ENCODE measurements at regions not wholly inside any gene's neighbourhood (a gene's known extent, or its start where the extent isn't known, plus 50 kb on each side); places are given as distances from the start of the nearest gene placed in this dataset.
"Not testable (repeated sequence)": the region's sequence is repeated elsewhere in the genome, so short reads cannot be mapped to it uniquely, and the experiment has no call there.

DNA sequence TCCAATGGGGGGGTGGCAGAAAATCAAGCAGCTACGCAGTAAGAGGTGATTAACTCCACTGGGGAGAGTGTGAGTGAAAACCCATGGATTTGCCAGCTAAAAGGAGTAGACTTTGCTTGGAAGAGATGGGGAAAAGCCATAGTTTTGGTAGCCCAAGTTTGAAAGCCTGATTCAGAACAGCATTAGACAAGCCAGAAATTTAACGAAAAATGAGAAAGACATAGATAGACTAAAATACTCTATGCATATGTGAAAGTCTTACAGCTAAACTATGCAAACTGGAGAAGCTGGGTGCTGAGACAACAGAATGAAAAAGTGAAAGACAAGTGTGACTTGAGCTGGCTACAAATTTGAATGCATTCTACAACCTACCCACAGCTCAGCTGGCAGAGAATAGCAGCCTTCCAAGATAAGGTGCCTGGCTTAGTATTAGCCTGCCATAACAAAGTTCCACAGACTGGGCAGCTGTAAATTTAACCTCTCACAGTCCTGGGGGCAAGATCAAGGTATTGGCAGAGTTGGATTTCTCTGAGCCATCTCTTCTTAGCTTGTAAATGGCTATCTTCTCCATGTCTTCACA lies 156.6 kb downstream of the CDC14C start:
- Mint-ChIP-seq H3K4me3 (no peak overlapping the region), H3K27me3 (no peaks in the 10 kb centered on the region), H3K36me3 (no peaks in the 10 kb centered on the region), H3K27ac (no peak overlapping the region), H3K9me3 (ENCODE audit: low read depth) (peaks cover 10% of the 10 kb centered on the region), H3K4me1 (no peaks in the 10 kb centered on the region)
- ATAC-seq (no peak), DNase-seq (no peak)
- CTCF ChIA-PET, result no interaction called here

DNA sequence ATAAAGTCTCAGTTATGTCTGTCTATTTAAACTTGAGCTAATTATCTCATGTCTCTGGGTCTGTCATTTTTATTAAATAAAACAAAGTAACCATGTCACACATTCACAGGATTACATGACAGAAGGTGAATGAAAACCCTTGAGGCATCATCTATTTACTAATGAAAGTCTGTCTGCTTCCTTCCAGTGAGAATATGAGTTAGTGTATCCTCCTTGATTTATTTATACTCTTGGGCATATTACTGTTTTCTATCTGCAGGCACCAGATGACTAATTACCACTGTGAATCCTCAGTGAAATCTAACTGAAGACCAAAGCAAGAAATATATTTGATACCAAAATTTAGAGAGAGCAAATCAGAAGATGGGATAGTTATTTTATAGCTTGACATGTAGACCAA lies 163.7 kb downstream of the CDC14C start:
- H3K27me3 Mint-ChIP-seq, result no peaks in the 10 kb centered on the region
- ATAC-seq (no peak), DNase-seq (no peak)
- no peak overlapping the region for H3K27ac Mint-ChIP-seq
- no peaks in the 10 kb centered on the region for H3K4me1 Mint-ChIP-seq
- CTCF ChIA-PET, result no interaction called here
- no peaks in the 10 kb centered on the region for H3K36me3 Mint-ChIP-seq
- no peak overlapping the region for H3K4me3 Mint-ChIP-seq
- H3K9me3 Mint-ChIP-seq (ENCODE audit: low read depth), result peaks cover 5% of the 10 kb centered on the region

DNA sequence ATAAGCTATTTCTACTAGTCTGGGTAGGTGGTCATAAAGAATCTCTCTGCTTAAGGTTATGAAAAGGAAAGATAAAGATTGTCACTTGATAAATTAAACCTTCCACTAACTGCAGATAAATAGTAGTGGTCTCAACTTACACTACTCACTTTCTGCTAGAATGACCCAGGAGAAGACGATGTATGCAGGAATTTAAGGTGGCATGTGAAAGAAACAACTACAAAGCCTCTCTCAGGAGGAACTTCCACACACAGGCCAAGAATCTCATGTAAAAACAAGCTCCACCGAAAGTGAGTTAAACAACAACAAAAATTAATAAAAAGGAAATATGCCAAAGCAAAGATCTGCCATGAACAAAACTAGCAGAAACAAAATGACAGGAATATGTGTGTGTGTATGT lies 165.4 kb downstream of the CDC14C start:
- no peak overlapping the region for H3K4me3 Mint-ChIP-seq
- DNase-seq, result no peak
- no peak overlapping the region for H3K27ac Mint-ChIP-seq
- peaks cover 2% of the 10 kb centered on the region for H3K9me3 Mint-ChIP-seq (ENCODE audit: low read depth)
- no peaks in the 10 kb centered on the region for H3K4me1 Mint-ChIP-seq
- ATAC-seq, result no peak
- no peaks in the 10 kb centered on the region for H3K36me3 Mint-ChIP-seq
- CTCF ChIA-PET, result no interaction called here
- no peaks in the 10 kb centered on the region for H3K27me3 Mint-ChIP-seq

- H3K27ac Mint-ChIP-seq, result no peak overlapping the region
- CTCF ChIA-PET, result no interaction called here
- H3K27me3 Mint-ChIP-seq, result no peaks in the 10 kb centered on the region
- no peak for DNase-seq
- no peak overlapping the region for H3K4me3 Mint-ChIP-seq
- no peak for ATAC-seq
- no peaks in the 10 kb centered on the region for H3K4me1 Mint-ChIP-seq
- no peaks in the 10 kb centered on the region for H3K36me3 Mint-ChIP-seq
- H3K9me3 Mint-ChIP-seq (ENCODE audit: low read depth), result peaks cover 2% of the 10 kb centered on the region
These were observed 166.7 kb downstream of the CDC14C start for GRCh38 chr7:49091089-49091488.

DNA sequence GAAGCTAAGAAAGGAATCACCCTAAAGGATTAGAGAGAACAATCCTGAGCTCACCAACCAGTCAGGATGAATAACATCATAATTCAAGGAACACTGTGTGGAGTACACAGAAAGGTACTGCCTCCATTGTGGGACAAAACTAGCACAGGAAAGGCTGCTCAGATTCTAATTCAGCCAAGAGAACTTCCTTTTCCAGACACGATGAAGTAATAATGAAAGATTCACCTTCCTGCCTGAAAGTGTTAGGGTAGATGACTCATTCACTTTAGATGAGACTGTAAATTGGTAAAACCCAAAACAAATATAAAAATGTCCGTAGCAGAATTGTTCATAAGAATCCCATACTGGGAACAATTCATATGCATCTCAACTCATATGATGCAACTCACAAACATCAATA lies 167.2 kb downstream of the CDC14C start:
- Mint-ChIP-seq H3K36me3 (no peaks in the 10 kb centered on the region), H3K27ac (no peak overlapping the region), H3K27me3 (no peaks in the 10 kb centered on the region), H3K9me3 (ENCODE audit: low read depth) (peaks cover 2% of the 10 kb centered on the region), H3K4me3 (no peak overlapping the region), H3K4me1 (no peaks in the 10 kb centered on the region)
- DNase-seq, result no peak
- no peak for ATAC-seq
- CTCF ChIA-PET, result no interaction called here

- Mint-ChIP-seq H3K27ac (no peak overlapping the region), H3K4me1 (no peaks in the 10 kb centered on the region), H3K4me3 (no peak overlapping the region), H3K36me3 (no peaks in the 10 kb centered on the region), H3K9me3 (ENCODE audit: low read depth) (peaks cover 2% of the 10 kb centered on the region), H3K27me3 (no peaks in the 10 kb centered on the region)
- ATAC-seq, result no peak
- DNase-seq, result no peak
- CTCF ChIA-PET, result no interaction called here
These were observed 168.9 kb downstream of the CDC14C start for GRCh38 chr7:49093218-49093617.

DNA sequence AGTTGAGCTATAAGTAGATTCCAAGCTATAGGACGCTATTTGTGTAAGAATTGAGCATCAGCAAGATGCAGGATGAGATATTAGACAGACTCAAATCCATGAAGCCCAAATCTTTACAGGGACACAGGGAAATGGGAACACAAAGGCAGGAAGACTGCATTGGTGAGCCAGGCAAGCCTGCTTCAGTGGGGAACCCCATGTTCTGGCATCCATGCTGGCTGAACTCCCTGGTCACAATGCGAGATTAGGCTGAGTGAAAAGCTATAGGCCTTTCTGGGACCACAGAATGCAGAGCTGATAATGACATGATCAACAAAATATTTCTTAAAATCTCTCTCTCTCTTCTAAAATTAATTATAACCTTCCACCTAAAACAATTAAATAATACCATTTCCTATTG lies 170.5 kb downstream of the CDC14C start:
- no peaks in the 10 kb centered on the region for H3K4me1 Mint-ChIP-seq
- no peak overlapping the region for H3K4me3 Mint-ChIP-seq
- H3K27me3 Mint-ChIP-seq, result no peaks in the 10 kb centered on the region
- no peak overlapping the region for H3K27ac Mint-ChIP-seq
- no peak for DNase-seq
- CTCF ChIA-PET, result no interaction called here
- no peak for ATAC-seq
- peaks cover 2% of the 10 kb centered on the region for H3K9me3 Mint-ChIP-seq (ENCODE audit: low read depth)
- H3K36me3 Mint-ChIP-seq, result no peaks in the 10 kb centered on the region

GRCh38 chr7:49099587-49100326 lies 175.4 kb downstream of the CDC14C start:
- DNase-seq (no peak), ATAC-seq (no peak)
- no peak overlapping the region for H3K27ac Mint-ChIP-seq
- no peaks in the 10 kb centered on the region for H3K36me3 Mint-ChIP-seq
- H3K9me3 Mint-ChIP-seq (ENCODE audit: low read depth), result peaks cover 3% of the 10 kb centered on the region
- CTCF ChIA-PET, result no interaction called here
- H3K4me3 Mint-ChIP-seq, result no peak overlapping the region
- no peaks in the 10 kb centered on the region for H3K27me3 Mint-ChIP-seq
- no peaks in the 10 kb centered on the region for H3K4me1 Mint-ChIP-seq

GRCh38 chr7:49100908-49101740 lies 176.8 kb downstream of the CDC14C start:
- H3K4me3 Mint-ChIP-seq; H3K27me3 Mint-ChIP-seq; ATAC-seq; H3K27ac Mint-ChIP-seq; H3K9me3 Mint-ChIP-seq (ENCODE audit: low read depth); H3K36me3 Mint-ChIP-seq; DNase-seq; H3K4me1 Mint-ChIP-seq; CTCF ChIA-PET: not testable (repeated sequence)

- CTCF ChIA-PET, result no interaction called here
- H3K36me3 Mint-ChIP-seq, result no peaks in the 10 kb centered on the region
These were observed 178.1 kb downstream of the CDC14C start for GRCh38 chr7:49102411-49102810.

DNA sequence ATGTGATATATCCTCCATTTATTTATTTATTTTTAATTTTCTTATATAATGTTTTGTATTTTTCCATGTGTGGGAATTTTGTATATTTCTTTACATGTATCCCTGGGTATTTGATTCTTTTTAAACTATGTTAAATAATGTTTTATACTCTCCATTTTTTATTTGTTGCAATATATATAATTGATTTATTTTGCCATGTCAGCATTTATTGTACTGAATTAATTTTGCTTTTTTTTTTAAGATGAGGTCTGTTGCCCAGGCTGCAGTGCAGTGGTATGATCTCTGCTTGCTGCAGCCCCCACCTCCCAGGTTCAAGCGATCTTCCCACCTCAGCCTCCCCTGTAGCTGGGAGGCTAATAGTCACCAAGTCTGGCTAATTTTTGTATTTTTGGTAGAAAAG lies 187.4 kb downstream of the CDC14C start:
- Mint-ChIP-seq H3K4me3 (no peak overlapping the region), H3K27ac (no peak overlapping the region), H3K27me3 (no peaks in the 10 kb centered on the region), H3K9me3 (ENCODE audit: low read depth) (peaks cover 7% of the 10 kb centered on the region), H3K4me1 (no peaks in the 10 kb centered on the region), H3K36me3 (no peaks in the 10 kb centered on the region)
- DNase-seq, result no peak
- no peak for ATAC-seq
- CTCF ChIA-PET, result no interaction called here

More at GRCh38 chr7:49102411-49102810, 178.1 kb downstream of the CDC14C start:
- no peak overlapping the region for H3K27ac Mint-ChIP-seq
- no peak overlapping the region for H3K4me3 Mint-ChIP-seq
- no peak for DNase-seq
- ATAC-seq, result no peak
- no peaks in the 10 kb centered on the region for H3K27me3 Mint-ChIP-seq
- H3K4me1 Mint-ChIP-seq, result no peaks in the 10 kb centered on the region
- H3K9me3 Mint-ChIP-seq (ENCODE audit: low read depth), result peaks cover 7% of the 10 kb centered on the region

- Mint-ChIP-seq H3K27ac (no peak overlapping the region), H3K4me1 (no peaks in the 10 kb centered on the region), H3K4me3 (no peak overlapping the region), H3K36me3 (no peaks in the 10 kb centered on the region), H3K27me3 (no peaks in the 10 kb centered on the region), H3K9me3 (ENCODE audit: low read depth) (peaks cover 9% of the 10 kb centered on the region)
- CTCF ChIA-PET, result no interaction called here
- no peak for ATAC-seq
- DNase-seq, result no peak
These were observed 187.9 kb downstream of the CDC14C start for GRCh38 chr7:49112222-49112621.

GRCh38 chr7:49112647-49113046 lies 188.3 kb downstream of the CDC14C start:
- no peak for ATAC-seq
- Mint-ChIP-seq H3K9me3 (ENCODE audit: low read depth) (peaks cover 9% of the 10 kb centered on the region), H3K36me3 (no peaks in the 10 kb centered on the region), H3K4me3 (no peak overlapping the region), H3K27ac (no peak overlapping the region), H3K4me1 (no peaks in the 10 kb centered on the region), H3K27me3 (no peaks in the 10 kb centered on the region)
- no peak for DNase-seq
- CTCF ChIA-PET, result no interaction called here

DNA sequence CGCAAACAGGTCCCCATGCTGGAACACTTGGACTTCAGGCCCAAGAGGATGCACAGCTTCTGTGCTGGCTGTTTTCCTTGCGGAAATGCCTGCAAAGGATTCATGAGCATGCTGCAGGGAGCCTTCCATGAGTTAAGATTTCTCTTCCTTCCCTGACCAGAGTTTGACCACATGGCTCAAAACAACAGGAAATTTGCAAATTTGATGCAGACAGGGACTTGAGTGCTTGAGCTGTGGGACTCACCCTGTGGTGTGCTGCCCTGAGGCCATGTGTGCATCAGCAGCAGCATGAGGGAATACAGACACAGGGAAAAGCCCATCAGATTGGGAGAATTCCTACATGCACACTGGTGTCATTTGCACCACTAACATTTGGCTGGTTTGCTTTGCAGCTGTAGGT lies 195.4 kb downstream of the CDC14C start:
- ATAC-seq, result no peak
- Mint-ChIP-seq H3K4me3 (no peak overlapping the region), H3K27me3 (no peaks in the 10 kb centered on the region), H3K9me3 (ENCODE audit: low read depth) (peaks cover 2% of the 10 kb centered on the region), H3K27ac (no peak overlapping the region), H3K36me3 (no peaks in the 10 kb centered on the region), H3K4me1 (no peaks in the 10 kb centered on the region)
- DNase-seq, result no peak
- CTCF ChIA-PET, result no interaction called here

Measured in activated CD8-positive, alpha-beta memory T cell treated with anti-CD3 and anti-CD28 coated beads, Interleukin-2, amount 10 ng/mL, durations not matched to agents 7 days and 5 days (primary cell).